Calu3 (cell line): ENCODE measurements at regions not wholly inside any gene's neighbourhood (a gene's known extent, or its start where the extent isn't known, plus 50 kb on each side); places are given as distances from the start of the nearest gene placed in this dataset.

Experiments
- BruUV-seq: library from RNA; stranded (reverse); fragments of 400-500 nt; replicated peaks from 2 replicates; lab custom pipeline; 2021; lab: Mats Ljungman, UMichigan
- CTCF ChIA-PET: fragments of 300-600 bp; sonication (Branson Sonifier 250); formaldehyde crosslinking; loops from one replicate; lab custom pipeline; 2022; ENCODE audit warnings: antibody characterized with exemption; lab: Charles Lee
- DNase-seq: peaks from one replicate; pipeline ENCODE4 v3.0.0; 2022
- H3K27ac Mint-ChIP-seq: one replicate; pipeline ENCODE4 v1.8.0; 2022; ENCODE audit warnings: mixed read lengths; ENCODE audit not compliant: unreplicated experiment
- H3K27me3 Mint-ChIP-seq: one replicate; pipeline ENCODE4 v1.8.0; 2022; ENCODE audit warnings: mixed read lengths; ENCODE audit not compliant: unreplicated experiment
- H3K36me3 Mint-ChIP-seq: one replicate; pipeline ENCODE4 v1.8.0; 2022; ENCODE audit warnings: mild to moderate bottlenecking, moderate library complexity, mixed read lengths; ENCODE audit not compliant: insufficient read depth, unreplicated experiment
- H3K4me1 Mint-ChIP-seq: one replicate; pipeline ENCODE4 v1.8.0; 2022; ENCODE audit warnings: mild to moderate bottlenecking, low read depth, mixed read lengths; ENCODE audit not compliant: unreplicated experiment
- H3K4me3 Mint-ChIP-seq: one replicate; pipeline ENCODE4 v1.8.0; 2022; ENCODE audit warnings: mild to moderate bottlenecking, low read depth, moderate library complexity, mixed read lengths; ENCODE audit not compliant: unreplicated experiment
- H3K9me3 Mint-ChIP-seq: one replicate; pipeline ENCODE4 v1.8.0; 2022; ENCODE audit warnings: low read depth, mixed read lengths; ENCODE audit not compliant: unreplicated experiment
- intact Hi-C: fragments of 100-400 bp; cut with micrococcal nuclease; formaldehyde crosslinking; loops from one replicate; pipeline ENCODE4 v1.10.0; 2022; ENCODE audit not compliant: unreplicated experiment
- TF ChIP-seq, protein P1 (sequence below): fragments of 200-600 bp; IDR thresholded peaks from one replicate; pipeline ENCODE4 v1.8.0; 2022; ENCODE audit warnings: antibody characterized with exemption; ENCODE audit not compliant: unreplicated experiment

DNA sequence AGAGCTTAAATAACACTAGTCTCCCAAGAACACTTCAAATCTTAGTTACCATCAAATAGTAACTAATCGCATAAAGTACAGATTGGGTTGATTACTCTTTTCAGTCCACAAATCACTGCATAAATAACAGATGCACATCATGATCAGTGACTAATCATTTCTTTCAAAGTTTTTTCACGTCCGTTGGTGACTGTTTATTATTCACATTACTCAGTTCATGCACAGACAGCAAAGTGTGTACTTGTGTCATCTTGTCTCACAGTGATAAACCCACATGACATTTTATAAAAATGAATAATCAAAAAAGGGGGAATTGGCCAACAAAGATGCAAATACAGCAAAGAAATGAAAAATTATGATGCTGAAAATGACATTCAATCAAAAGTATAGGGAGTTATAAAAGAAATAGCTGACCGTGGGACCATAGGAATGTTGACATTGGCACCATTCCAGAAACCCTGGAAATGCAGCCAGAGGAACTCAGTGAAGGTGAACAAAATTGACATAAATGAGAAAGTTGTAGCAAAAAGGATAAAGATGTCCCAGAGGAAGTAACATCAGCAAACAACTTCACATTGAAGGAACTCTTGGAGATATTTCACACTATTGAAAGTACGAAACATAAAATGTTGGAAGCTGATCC, 161.5 kb downstream of the SOX3 start:
- no peaks in the 10 kb centered on the region for H3K36me3 Mint-ChIP-seq
- no TSS peak for BruUV-seq
- H3K9me3 Mint-ChIP-seq, result peaks cover 8% of the 10 kb centered on the region
- H3K27me3 Mint-ChIP-seq, result no peaks in the 10 kb centered on the region
- no peaks in the 10 kb centered on the region for H3K4me1 Mint-ChIP-seq
- TF ChIP-seq, protein P1, sequence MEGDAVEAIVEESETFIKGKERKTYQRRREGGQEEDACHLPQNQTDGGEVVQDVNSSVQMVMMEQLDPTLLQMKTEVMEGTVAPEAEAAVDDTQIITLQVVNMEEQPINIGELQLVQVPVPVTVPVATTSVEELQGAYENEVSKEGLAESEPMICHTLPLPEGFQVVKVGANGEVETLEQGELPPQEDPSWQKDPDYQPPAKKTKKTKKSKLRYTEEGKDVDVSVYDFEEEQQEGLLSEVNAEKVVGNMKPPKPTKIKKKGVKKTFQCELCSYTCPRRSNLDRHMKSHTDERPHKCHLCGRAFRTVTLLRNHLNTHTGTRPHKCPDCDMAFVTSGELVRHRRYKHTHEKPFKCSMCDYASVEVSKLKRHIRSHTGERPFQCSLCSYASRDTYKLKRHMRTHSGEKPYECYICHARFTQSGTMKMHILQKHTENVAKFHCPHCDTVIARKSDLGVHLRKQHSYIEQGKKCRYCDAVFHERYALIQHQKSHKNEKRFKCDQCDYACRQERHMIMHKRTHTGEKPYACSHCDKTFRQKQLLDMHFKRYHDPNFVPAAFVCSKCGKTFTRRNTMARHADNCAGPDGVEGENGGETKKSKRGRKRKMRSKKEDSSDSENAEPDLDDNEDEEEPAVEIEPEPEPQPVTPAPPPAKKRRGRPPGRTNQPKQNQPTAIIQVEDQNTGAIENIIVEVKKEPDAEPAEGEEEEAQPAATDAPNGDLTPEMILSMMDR, result no peak
- intact Hi-C loops, result no loop called here
- CTCF ChIA-PET, result no interaction called here
- DNase-seq, result no peak
- H3K27ac Mint-ChIP-seq, result no peak overlapping the region
- H3K4me3 Mint-ChIP-seq, result no peak overlapping the region

DNA sequence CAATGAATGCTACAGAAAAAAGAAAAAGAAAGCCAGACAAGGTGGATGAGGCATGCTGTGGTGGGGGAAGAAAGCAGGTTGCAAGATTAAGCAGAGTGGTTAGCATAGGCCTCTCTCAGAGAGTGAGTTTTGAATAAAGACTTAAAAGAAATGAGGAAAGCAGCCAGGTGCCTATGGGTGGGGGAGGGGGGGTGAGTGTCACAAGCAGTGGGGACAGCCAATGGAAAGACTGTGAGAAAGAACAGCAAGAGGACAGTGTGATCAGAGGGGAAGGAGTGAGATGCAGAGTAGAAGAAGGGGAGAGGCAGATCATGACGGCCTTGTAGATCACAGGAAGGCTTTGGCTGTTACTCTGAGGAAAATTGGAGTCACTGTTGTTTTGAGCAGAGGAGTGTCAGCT, 162.5 kb downstream of the SOX3 start:
- CTCF ChIA-PET, result no interaction called here
- Mint-ChIP-seq H3K4me3 (no peak overlapping the region), H3K27me3 (no peaks in the 10 kb centered on the region), H3K4me1 (no peaks in the 10 kb centered on the region), H3K36me3 (no peaks in the 10 kb centered on the region), H3K27ac (no peak overlapping the region), H3K9me3 (peaks cover 3% of the 10 kb centered on the region)
- TF ChIP-seq, protein P1, result no peak
- no peak for DNase-seq
- no TSS peak for BruUV-seq
- intact Hi-C loops, result no loop called here

DNA sequence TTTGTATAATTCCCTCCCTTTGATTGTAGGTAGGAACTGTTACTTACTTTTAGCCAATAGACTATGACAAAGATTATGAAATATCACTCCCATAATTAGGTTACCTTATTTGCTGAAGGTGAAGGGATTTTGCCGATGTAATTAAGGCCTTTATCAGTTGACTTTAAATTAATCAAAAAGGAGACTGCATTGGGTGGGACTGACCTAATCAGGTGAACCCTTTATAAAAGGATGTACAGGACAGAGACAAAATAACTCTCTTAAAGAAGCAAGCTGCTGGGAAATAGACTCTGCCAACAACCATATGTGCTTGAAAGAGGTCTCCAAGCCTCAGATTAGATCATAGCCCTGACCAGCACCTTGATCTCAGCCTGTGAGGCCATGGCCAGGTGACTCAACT, 167.6 kb downstream of the SOX3 start:
- CTCF ChIA-PET, result no interaction called here

DNA sequence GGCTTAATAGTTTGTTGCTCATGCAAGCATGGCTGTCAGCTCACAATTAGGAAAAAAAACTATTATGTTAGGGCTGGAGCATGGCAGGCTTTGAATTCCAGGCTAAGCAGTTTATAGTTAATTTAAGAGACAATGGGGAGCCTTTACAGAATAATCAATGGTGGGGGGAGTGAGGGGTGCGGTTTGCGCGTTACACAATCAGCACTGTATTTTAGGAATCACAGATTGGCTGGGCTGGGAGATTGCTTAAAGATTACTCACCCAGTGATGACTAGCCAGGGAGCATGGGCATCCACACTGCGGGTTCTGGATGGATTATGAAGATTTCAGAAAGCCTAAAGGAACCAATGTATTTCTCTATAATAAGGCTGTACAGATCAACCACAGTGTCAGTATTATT, 186.6 kb downstream of the SOX3 start:
- Mint-ChIP-seq H3K27me3 (no peaks in the 10 kb centered on the region), H3K9me3 (peaks cover 18% of the 10 kb centered on the region), H3K4me1 (no peaks in the 10 kb centered on the region), H3K36me3 (no peaks in the 10 kb centered on the region), H3K27ac (no peak overlapping the region), H3K4me3 (no peak overlapping the region)
- TF ChIP-seq, protein P1, result no peak
- BruUV-seq, result no TSS peak
- CTCF ChIA-PET, result no interaction called here
- intact Hi-C loops, result no loop called here
- no peak for DNase-seq

More for the DNA sequence above, 167.6 kb downstream of the SOX3 start:
- Mint-ChIP-seq H3K9me3 (peaks cover 10% of the 10 kb centered on the region), H3K36me3 (no peaks in the 10 kb centered on the region), H3K4me3 (no peak overlapping the region), H3K4me1 (no peaks in the 10 kb centered on the region), H3K27me3 (no peaks in the 10 kb centered on the region), H3K27ac (no peak overlapping the region)
- no peak for DNase-seq
- no TSS peak for BruUV-seq
- TF ChIP-seq, protein P1, result no peak
- intact Hi-C loops, result no loop called here
